SKM-1 treated with dmso at 0.1 percent for 144 hours (cell line): ENCODE measurements at regions not wholly inside any gene's neighbourhood (a gene's known extent, or its start where the extent isn't known, plus 50 kb on each side); places are given as distances from the start of the nearest gene placed in this dataset.

Source experiments
- DNase-seq: peaks from one replicate; lab custom pipeline; 2025; ENCODE audit not compliant: unreplicated experiment; lab: John Stamatoyannopoulos, UW

DNA sequence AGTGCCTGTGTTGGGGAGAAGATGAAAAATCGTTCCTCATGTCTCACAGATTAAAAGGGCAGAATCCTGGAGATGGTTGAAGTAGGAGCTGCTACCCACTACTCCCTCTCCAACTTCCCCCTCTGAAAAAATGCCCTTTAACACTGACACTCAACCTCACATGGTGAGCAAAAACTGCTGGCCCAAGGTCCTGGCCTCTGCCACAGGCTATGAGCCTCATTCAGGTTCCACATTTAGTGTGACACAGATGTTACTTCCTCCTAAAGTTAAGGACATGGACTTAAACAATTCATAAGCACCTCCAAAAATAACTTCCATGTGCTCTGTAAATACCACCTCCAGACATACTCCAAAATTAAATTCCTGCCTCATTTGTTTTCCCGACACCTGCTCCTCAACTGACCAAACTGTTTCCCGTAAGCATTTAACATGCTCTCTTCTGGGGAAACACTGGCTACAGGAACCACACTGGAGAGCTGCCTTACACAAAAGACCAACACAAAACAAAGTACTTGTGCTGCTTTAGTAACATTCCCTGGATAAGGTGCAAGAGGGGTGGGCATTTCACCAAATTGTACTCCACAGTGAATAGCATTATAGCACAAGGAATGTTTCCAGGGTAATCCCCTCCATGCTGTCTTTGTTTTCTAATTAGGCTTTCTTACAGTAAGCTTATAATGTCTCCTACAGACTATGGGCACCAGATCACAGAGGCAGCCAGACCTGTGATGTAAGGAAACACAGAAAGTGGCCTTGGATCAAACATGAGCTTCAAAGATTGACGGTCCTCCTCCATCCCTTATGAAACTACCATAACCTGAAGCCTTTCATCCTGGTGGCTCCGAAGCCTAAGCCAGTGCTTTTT lies 57.0 kb downstream of the PHLDA1 start:
- peak; percentile 48 for DNase-seq

DNA sequence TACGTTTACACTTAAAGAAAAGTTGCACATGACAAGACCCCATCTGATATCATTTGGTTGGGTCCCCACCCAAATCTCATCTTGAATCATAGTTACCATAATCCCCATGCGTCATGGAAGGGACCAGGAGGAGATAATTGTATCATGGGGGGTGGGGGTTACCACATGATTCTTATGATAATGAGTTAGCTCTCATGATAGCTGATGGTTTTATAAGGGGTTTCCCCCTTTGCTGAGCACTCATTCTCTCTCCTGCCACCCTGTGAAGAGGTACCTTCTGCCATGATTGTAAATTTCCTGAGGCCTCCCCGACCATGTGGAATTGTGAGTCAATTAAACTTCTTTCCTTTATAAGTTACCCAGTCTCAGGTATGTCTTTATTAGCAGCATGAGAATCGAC lies 60.3 kb downstream of the PHLDA1 start:
- no peak for DNase-seq

DNA sequence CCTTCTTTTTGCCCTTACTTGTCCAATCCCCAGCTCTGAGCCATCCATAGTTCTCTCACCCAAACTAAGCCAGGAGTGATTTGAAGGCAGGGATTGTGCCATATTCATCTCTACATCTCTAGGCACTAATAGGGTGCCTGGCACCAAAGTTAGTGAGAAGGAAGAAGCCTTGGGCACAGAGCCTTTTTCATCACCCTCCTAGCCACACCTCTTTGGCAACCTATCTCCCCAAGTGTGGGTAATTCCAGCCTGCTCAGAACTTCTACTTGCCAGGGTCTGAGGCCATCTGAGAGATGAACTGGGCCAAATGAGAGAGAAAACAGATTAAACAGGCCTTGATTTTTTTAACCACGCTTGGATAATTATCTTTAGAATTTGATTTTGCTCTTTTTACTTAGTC lies 61.3 kb downstream of the PHLDA1 start:
- DNase-seq, result no peak

DNA sequence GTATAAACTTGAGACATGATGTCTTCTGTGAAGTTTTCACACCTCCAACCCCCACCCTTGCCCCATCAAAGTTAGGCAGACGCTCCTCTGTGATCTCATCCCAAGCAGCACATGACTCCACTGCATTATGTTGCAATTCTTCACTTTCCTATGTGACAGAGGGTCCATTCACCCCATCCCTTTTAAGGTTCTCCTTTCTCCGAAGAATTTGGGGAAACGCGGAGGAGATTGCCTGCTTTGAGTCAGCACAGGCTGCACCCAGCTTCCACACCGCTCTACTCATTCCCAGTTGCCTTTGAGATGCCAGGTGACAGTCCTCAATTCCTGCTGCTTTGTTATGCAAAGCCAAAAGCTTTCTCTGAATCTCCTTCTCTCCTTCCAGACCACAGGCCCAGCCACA lies 61.8 kb downstream of the PHLDA1 start:
- DNase-seq, result no peak

DNA sequence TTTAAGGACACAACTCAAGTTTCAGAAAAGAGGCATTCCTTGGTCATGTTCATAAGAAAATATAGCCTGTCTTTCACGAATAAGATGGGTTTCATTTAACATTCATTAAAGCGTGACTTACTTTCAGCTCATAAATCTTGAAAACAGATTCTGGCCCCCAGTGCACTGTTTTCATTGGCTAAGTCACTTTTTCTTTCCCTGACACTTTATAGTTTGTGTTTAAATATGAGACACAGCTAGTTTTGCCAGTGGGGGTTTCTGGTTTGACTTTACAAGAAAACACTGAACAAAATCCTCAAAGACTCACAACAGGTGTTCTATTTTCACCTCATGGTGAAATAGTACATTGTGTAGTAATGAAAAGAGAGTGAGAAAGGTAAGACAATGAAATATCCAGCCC lies 65.9 kb downstream of the PHLDA1 start:
- DNase-seq, result no peak

DNA sequence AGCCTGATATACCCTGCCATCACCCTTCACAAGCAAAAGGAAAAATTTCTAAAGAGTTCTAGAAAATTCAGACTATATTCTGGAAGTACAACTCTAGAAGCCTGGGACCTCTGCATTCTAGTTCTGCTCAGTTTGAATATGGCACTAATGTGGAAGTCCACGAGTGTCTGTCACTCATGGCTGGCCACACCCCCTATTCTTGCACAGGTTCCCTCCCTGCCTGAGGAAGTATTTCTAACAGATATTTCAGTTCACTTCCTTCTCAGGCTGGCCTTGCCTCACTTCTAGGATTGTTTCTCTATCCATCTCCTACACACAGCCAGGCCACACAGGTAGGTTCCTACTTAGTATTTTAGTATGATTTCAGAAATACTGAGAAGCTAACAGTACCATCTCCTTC lies 67.4 kb downstream of the PHLDA1 start:
- DNase-seq, result peak; percentile 88

DNA sequence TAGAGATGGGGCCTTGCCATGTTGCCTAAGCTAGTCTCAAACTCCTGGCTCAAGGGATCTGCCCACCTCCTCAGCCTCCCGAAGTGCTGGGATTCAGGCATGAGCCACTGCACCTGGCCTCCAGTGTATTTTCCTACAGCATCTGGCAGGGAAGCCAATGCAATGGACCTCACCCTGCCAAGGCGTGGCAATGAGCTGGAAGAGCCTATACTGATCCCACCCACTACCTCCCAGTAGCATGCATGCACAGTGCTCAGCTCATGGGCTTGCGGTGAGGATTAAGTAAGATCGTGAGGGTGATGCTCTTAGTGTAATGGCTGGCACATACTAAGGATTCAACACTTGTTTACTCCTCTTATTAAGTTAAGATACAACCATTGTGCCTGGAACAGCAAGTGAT lies 69.7 kb downstream of the PHLDA1 start:
- no peak for DNase-seq

DNA sequence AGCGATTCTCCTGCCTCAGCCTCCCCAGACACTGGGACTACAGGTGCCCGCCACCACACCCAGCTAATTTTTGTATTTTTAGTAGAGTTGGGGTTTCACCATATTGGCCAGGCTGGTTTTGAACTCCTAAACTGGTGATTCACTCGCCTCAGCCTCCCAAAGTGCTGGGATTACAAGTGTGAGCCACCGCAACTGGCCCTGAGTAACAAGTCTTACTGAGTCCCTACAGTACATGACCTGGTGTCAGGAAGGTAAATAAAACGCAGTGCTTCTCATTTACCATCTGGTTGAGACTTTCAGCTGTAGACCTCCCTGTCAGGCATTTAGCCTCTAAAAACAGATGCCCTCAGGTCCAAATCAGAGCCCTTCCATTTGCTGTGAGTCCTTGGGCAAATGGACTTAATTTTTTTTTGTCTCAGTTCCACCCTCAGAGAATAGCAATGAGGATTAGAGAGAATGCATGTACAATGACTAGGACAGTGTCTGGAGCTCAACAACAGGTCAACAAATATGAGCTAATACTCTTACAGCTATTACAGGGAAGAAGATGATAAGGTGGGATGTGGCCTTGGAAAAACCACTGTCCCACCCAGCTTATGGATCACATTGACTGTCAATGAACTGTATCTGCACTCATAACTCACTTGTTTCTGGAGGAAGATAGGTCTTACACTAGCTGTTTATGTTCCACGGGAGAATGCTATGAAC lies 70.5 kb downstream of the PHLDA1 start:
- no peak for DNase-seq

DNA sequence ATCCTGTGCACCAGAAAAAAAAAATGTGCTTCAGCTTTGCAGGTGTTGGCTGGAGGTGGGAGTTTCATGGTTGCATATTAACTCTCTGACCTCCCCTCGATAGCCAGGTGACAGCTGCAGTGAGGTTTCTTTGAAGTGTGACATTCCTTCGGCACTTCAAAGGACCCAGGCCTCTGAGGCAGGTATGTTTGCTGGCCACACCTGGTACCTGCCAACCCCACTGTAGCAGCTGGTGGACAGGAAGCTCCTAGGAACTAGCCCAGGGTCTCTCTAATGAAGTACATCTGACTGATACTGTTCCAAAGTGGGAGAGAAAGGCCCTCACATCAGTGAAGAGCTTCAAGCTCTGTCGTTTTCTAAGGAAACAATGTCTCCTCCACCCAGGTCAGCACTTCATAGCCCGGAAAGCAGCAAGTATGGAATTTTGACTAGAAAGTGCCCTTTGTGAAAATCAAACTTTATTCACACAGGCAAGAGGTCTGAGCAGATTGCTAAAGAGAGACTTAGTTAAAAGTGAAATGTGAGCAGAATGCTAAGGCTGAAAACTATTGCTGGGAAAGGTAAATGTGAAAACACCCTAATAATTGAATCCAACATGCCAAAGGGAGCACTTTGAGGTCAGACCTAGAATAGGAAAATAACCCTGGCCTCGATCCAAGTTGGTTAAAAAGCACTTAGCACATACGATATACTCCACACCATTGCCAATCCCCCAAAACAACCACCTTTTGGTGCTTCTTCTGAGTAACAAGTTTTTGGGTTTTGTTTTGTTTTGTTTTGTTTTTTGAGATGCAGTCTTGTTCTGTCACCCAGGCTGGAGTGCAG lies 71.3 kb downstream of the PHLDA1 start:
- no peak for DNase-seq

DNA sequence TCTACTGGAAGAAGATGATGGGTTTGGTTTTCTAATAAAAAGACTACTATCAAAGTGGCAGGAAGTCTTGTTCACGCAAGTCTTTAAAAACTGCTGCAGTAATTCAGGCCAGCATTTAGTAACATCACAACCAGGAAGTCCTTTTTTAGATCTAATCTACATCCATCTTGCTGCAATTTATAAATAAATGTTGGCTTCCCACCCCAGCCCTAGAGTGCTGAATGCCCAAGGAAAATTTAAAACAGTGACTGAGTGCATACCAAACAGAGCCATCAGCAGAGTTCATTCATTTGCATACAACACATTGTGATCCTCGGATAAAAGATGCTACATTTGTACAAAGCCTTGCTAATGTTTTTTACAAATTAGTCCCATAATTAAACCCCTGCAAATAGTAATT lies 72.1 kb downstream of the PHLDA1 start:
- no peak for DNase-seq

DNA sequence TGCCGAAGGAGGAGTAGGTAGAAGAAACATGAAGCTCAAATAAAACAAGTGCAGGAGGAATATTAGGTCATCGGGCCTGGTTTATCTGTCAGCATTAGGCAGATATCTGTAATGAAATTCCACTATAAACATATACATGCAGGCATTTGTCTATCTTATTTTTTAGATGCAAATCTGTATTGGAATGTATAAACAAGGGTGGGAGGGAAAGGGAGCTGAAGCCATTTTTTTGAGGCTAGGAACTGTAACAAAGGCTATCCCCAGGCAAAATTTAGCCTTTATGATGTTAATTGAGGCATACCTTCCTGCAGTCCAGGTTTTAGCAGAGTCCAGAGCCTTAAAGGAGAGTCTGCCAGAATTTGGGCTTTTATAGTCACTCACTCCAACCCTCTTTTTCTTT lies 72.5 kb downstream of the PHLDA1 start:
- DNase-seq, result no peak

DNA sequence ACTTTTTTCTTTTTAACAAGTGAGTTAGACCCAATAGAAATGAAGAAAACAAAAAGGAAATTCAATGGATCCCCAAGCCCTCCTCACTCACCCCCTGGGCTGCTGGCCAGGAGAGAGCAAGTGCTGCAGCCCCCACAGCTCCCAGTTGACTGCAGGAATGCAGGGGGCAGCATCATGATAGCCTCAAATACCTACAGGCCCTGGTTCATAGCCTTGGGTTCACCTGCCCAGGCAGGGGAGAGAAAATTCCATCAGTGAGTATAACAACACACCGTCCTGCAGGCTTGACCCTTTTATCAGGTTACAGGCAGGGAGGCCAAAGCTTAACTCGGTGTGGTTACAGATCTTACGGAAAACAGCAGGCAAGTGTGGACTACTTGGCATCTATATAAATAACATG lies 76.3 kb downstream of the PHLDA1 start:
- no peak for DNase-seq

DNA sequence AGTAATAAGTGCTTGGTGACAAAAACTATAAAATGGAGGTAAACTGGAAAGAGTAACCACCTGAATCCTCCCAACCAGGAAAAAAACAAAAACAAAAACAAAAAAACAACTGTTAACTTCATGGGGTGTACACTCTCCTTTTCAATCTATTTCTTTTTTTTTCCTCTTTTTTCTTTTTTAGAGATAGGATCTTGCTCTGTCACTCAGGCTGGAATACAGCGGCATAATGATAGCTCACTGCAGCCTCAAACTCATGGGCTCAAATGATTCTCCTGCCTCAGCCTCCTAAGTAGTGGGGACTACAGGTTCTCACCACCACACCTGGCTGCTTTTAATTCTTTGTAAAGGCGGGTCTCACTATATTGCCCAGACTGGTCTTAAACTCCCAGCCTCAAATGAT lies 76.8 kb downstream of the PHLDA1 start:
- DNase-seq, result no peak

DNA sequence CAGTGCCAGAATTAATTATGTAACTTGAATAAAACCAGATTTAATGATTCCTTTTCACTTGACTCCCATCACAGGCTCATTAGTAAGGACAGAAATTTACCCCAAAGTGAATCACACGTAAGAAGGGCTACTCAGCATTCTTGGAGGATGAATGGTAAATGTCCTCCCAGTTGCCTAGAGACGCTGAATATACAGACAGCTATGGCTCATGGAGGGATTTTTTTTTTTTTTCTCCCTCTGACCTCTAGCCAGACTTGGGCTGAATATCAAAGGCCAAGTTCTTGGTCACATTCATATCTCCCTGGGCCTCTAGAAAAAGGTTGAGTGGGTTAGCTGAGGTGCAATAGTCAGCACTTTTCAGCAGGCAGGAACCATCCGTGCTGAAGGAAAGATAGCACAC lies 77.5 kb downstream of the PHLDA1 start:
- no peak for DNase-seq

DNA sequence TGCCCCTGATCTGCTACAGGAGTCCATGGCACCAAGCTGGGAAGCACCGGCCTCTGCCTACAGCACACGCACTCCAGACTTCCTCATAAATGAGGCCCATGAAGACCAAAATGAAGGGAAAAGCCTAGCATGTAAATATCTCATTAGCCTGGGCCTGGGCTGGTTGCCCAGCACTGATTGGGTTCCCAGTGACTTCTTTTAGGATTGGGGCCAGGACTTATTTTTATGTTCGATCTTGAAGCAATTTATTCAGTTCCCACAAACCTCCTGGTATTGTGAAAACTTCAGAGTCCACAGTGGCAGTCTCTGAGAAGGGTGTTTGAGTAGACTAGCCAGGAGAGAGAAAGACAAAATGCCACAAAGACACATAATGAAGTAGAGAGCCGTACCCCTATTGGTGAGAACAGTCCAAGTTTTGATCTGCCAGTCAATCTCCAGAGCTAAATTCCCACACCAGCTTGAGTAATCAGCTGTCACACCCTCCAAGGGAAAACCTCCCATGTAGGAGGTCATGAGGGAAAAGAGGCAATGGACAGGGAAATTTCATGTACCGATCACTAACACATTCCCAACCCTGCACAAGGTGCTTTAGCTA lies 78.2 kb downstream of the PHLDA1 start:
- DNase-seq, result no peak

DNA sequence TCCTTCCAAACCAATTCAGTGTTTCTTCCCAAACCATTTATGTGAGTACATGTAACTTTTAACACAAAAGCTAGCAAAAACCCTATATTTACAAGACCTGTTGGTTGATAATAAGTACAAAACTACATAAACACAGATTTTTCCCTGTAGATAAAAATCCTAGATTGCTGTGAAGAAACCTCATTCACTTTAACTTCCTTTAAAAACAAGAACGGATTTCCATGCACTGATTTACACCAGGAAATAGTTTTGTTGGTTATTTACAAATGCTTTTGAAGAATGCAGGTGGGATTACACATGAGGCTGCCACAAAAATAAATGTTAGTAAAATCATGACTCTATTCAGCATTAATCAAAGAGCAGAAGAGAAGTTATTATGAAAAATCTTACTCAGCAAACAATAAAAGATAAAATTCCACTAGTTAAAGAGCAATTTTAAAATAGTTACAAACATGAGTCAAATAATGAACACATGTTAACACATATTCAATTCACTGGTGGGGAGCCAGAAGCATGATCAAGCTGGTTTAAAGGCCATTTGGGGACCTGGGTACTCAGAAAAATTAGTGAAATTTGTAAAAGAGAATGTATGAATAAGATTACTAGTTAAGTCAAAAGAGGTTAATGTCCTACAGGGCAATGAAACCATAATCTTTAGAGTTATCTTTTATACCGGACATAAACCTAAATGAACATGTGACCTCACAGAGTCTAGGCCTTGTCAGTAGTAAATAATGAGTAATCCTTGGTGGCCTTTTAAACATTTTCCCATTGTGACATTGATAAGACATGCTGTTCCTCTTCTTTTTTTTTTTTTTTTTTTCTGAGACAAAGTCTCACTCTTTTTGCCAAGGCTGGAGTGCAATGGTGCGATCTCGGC lies 79.9 kb downstream of the PHLDA1 start:
- no peak for DNase-seq

DNA sequence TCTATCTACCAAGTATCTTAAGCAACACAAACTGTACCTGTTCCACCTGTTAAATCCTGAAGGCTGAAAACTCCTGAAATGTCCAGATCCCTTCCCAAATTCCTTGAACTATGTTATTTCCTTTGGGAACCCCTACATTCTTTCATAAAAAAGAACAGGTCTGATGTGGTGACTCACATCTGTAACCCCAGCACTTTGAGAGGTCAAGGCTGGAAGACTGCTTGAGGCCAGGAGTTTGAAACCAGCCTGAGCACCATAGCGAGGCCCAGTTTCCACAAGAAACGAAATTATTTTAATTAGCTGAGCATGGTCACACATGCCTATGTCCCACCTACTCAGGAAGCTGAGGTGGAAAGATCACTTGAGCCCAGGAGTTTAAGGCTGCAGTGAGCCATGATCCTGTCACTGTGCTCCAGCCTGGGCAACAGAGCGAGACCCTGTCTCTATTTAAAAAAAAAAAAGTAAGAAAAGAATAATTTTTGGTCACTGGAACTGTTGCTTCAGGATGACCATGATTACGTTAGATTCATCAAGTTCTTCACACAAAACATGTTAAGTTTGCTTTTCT lies 84.3 kb downstream of the PHLDA1 start:
- no peak for DNase-seq

DNA sequence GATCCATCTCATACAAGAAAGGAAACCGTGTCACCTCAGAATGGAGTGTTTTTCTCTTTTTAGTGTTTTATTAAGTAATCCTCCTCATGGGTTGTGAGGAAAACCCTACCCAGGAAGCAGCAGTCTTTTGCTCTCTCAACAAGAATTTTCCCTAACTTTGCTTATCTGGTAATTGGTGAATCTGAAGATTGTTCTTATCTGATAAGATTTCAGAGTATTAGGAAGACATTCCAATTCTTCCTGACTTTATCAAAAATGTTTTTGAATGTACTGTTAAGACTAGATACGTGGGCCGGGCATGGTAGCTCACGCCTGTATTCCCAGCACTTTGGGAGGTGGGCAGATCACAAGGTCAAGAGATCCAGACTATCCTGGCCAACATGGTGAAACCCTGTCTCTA lies 86.0 kb downstream of the PHLDA1 start:
- no peak for DNase-seq

DNA sequence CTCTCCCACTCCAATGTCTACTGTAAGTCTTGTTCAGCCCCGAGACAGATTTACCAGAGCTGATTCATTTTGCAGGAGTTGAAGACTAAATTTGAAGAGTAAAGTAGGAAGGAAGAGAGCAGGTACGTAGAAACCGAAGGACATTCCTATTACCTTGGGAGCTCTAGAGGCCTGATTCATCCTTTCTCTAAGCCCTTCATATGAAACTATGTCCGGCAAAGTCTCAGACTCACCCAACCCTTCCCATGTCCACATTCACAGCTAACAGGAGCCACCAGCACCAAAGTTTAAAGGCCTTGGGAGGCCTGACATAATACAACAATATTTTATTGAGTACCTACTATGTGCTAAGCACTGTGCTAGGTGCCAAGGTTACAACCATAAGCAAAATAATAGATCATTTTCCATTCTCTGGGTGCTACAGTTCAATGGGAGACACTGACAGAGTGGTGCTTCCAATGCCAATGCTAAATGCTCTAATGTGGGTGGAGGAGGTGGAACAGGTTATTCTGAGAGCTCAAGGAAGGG lies 86.6 kb downstream of the PHLDA1 start:
- no peak for DNase-seq
